ENCODE measurements at regions not wholly inside any gene's neighbourhood (a gene's known extent, or its start where the extent isn't known, plus 50 kb on each side); places are given as distances from the start of the nearest gene placed in this dataset.

DNA sequence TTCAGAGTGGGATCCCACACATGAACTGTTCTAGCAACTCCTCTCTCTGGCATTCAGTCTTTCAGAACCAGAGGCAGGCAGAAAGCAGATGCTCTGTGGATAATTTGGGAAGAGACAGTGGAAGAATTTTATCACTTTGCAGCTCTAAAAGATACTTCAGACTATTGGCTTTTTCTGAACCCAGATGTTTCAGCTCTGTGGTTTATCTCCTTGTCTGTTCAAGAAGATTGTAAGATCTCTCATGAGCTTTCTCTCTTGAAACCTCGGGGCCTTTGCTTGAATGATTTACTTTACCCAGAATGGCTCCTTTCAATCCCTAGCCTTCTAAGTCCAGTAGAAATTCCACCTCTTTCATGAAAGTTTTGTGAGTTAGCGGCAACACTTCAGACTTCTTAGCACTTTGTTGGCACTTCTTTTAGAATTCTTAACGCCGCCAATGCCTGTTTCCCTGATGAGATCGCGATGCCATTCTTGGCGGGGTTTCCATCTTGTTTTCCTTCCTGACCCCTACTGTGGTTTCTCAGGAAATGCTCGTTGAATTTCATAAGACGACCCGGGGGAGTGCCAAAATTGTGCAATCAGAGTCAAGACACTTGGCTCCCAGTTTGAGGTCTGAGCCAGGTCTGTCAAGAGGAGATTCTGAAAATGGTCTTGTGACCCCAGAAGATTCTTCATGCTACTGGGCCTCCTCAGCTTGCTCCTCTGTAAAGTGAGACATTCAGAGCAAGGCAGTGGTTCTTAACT is 107.0 kb upstream of the PRICKLE1 start:
- TF ChIP-seq, protein P1, sequence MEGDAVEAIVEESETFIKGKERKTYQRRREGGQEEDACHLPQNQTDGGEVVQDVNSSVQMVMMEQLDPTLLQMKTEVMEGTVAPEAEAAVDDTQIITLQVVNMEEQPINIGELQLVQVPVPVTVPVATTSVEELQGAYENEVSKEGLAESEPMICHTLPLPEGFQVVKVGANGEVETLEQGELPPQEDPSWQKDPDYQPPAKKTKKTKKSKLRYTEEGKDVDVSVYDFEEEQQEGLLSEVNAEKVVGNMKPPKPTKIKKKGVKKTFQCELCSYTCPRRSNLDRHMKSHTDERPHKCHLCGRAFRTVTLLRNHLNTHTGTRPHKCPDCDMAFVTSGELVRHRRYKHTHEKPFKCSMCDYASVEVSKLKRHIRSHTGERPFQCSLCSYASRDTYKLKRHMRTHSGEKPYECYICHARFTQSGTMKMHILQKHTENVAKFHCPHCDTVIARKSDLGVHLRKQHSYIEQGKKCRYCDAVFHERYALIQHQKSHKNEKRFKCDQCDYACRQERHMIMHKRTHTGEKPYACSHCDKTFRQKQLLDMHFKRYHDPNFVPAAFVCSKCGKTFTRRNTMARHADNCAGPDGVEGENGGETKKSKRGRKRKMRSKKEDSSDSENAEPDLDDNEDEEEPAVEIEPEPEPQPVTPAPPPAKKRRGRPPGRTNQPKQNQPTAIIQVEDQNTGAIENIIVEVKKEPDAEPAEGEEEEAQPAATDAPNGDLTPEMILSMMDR (tag by site-specific recombination; IDR thresholded peaks at IDR 0.05), result no peak
- TF ChIP-seq, protein P2, sequence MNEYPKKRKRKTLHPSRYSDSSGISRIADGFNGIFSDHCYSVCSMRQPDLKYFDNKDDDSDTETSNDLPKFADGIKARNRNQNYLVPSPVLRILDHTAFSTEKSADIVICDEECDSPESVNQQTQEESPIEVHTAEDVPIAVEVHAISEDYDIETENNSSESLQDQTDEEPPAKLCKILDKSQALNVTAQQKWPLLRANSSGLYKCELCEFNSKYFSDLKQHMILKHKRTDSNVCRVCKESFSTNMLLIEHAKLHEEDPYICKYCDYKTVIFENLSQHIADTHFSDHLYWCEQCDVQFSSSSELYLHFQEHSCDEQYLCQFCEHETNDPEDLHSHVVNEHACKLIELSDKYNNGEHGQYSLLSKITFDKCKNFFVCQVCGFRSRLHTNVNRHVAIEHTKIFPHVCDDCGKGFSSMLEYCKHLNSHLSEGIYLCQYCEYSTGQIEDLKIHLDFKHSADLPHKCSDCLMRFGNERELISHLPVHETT (tag by site-specific recombination; IDR thresholded peaks at IDR 0.05), result no peak
- TF ChIP-seq YY1 (tag by site-specific recombination; IDR thresholded peaks at IDR 0.05) (no peak), ZFP37 (tag by site-specific recombination; IDR thresholded peaks at IDR 0.05) (no peak), BCL11A (tag by site-specific recombination; IDR thresholded peaks at IDR 0.05; ENCODE audit: low read depth) (no peak)
- TF ChIP-seq, protein P3, sequence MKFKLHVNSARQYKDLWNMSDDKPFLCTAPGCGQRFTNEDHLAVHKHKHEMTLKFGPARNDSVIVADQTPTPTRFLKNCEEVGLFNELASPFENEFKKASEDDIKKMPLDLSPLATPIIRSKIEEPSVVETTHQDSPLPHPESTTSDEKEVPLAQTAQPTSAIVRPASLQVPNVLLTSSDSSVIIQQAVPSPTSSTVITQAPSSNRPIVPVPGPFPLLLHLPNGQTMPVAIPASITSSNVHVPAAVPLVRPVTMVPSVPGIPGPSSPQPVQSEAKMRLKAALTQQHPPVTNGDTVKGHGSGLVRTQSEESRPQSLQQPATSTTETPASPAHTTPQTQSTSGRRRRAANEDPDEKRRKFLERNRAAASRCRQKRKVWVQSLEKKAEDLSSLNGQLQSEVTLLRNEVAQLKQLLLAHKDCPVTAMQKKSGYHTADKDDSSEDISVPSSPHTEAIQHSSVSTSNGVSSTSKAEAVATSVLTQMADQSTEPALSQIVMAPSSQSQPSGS (tag by site-specific recombination; IDR thresholded peaks at IDR 0.05; ENCODE audit: low read depth), result no peak
- TF ChIP-seq, protein P4, sequence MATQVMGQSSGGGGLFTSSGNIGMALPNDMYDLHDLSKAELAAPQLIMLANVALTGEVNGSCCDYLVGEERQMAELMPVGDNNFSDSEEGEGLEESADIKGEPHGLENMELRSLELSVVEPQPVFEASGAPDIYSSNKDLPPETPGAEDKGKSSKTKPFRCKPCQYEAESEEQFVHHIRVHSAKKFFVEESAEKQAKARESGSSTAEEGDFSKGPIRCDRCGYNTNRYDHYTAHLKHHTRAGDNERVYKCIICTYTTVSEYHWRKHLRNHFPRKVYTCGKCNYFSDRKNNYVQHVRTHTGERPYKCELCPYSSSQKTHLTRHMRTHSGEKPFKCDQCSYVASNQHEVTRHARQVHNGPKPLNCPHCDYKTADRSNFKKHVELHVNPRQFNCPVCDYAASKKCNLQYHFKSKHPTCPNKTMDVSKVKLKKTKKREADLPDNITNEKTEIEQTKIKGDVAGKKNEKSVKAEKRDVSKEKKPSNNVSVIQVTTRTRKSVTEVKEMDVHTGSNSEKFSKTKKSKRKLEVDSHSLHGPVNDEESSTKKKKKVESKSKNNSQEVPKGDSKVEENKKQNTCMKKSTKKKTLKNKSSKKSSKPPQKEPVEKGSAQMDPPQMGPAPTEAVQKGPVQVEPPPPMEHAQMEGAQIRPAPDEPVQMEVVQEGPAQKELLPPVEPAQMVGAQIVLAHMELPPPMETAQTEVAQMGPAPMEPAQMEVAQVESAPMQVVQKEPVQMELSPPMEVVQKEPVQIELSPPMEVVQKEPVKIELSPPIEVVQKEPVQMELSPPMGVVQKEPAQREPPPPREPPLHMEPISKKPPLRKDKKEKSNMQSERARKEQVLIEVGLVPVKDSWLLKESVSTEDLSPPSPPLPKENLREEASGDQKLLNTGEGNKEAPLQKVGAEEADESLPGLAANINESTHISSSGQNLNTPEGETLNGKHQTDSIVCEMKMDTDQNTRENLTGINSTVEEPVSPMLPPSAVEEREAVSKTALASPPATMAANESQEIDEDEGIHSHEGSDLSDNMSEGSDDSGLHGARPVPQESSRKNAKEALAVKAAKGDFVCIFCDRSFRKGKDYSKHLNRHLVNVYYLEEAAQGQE (tag by site-specific recombination; IDR thresholded peaks at IDR 0.05), result no peak
